ENCODE measurements at regions not wholly inside any gene's neighbourhood (a gene's known extent, or its start where the extent isn't known, plus 50 kb on each side); places are given as distances from the start of the nearest gene placed in this dataset.
"Not testable (repeated sequence)": the region's sequence is repeated elsewhere in the genome, so short reads cannot be mapped to it uniquely, and the experiment has no call there.

- not testable (repeated sequence) for TF ChIP-seq POLR2A, CTCF (IDR thresholded peaks at IDR 0.05)
Observed at GRCh38 chr21:6538320-6538719, 3983.1 kb upstream of the TPTE start.
